ACC112 (cell line): ENCODE measurements at regions not wholly inside any gene's neighbourhood (a gene's known extent, or its start where the extent isn't known, plus 50 kb on each side); places are given as distances from the start of the nearest gene placed in this dataset.

Experiments
- H2AFZ ChIP-seq: fragments of 200-600 bp; sonication (generic); one replicate; pipeline ENCODE4 v1.6.0; 2017; ENCODE audit warnings: antibody characterized with exemption, low read length; ENCODE audit not compliant: unreplicated experiment
- H3K27ac ChIP-seq: fragments of 200-600 bp; sonication (generic); 2 replicates; pipeline ENCODE4 v1.5.1; 2014; ENCODE audit warnings: low read depth, mild to moderate bottlenecking, antibody characterized with exemption, low read length, moderate library complexity
- H3K27me3 ChIP-seq: fragments of 200-600 bp; sonication (generic); 2 replicates; pipeline ENCODE4 v1.6.1; 2014; ENCODE audit warnings: mild to moderate bottlenecking, antibody characterized with exemption, low read length, moderate library complexity, mixed read lengths; ENCODE audit not compliant: insufficient read depth
- H3K36me3 ChIP-seq: fragments of 200-600 bp; sonication (generic); 2 replicates; pipeline ENCODE4 v1.6.1; 2016; ENCODE audit warnings: mild to moderate bottlenecking, antibody characterized with exemption, low read length, moderate library complexity, mixed read lengths; ENCODE audit not compliant: insufficient read depth
- H3K4me1 ChIP-seq: fragments of 200-600 bp; sonication (generic); one replicate; pipeline ENCODE4 v1.6.1; 2016; ENCODE audit warnings: low read length, mixed read lengths; ENCODE audit not compliant: insufficient read depth, unreplicated experiment, control insufficient read depth
- H3K4me3 ChIP-seq: fragments of 200-600 bp; sonication (generic); 2 replicates; pipeline ENCODE4 v1.5.1; 2014; ENCODE audit warnings: mild to moderate bottlenecking, low read depth, low read length
- H3K79me2 ChIP-seq: fragments of 200-600 bp; sonication (generic); one replicate; pipeline ENCODE4 v1.6.0; 2016; ENCODE audit warnings: low read length; ENCODE audit not compliant: control insufficient read depth, unreplicated experiment, insufficient read depth

DNA sequence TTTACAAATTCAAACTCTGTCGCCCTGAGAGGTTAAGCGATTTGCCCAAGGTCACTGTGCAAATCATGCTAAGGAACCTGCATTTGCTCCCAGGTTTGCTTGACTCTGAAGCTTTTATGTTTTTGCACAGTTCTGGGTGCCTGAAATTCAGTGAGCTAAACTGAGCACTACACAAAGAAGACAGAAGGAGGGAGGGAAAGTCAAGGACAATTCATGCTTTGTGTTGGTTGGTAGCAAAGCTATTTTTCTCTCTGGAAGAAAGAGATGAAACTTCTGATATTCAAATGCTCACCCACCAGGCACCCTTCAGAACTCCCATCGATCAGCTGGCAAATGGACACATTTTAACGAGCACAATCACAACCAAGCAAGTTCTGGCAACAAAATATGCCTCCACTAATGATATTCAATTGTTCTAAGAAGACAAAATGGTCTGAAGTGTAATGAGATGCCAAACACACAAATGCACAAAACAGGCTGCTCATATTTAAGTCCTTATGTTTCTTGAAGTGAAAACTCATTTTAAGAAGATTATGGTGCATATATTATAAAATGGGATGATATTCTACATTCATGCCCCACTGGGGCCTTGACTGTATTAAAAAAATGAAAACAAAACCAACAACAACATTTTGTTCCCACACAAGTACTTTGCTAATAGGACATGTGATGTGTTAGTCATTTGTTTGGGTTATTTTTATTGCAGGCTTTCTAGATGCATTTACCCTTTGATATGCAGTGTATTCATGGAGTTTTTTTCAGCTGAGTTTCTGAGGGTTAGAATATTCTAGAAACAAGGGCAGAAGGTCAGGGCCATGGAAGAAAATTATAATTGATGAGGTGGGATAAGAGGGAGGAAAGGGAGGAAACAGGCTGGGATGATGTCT, 445.6 kb upstream of the CELF4 start:
- Histone ChIP-seq H3K27me3 (no peaks in the 10 kb centered on the region), H3K4me1 (no peaks in the 10 kb centered on the region)

DNA sequence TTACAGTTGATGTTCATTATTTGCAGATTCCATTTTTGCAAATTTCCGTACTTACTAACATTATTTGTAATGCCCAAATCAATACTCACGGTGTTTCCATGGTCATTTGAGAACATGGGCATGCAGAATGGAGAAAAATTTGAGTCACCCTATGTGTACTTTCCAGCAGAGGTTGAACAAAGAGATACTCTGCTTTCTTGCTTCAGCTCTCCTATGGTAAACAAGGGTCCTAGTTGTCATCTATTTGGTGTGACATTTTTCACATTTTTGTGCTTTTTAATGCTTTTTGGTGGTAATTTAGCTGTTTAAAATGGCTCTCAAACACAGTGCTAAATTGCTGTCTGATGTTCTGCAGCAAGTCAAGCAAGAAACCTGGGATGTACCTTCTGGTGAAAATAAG, 444.4 kb upstream of the CELF4 start:
- H3K36me3 ChIP-seq = no peaks in the 10 kb centered on the region
- no peak overlapping the region for H3K27ac ChIP-seq
- no peak overlapping the region for H2AFZ ChIP-seq
- no peaks in the 10 kb centered on the region for H3K4me1 ChIP-seq
- no peaks in the 10 kb centered on the region for H3K79me2 ChIP-seq
- H3K27me3 ChIP-seq = no peaks in the 10 kb centered on the region
- no peak overlapping the region for H3K4me3 ChIP-seq

More for the DNA sequence above, 445.6 kb upstream of the CELF4 start:
- no peaks in the 10 kb centered on the region for H3K36me3 ChIP-seq
- no peak overlapping the region for H3K4me3 ChIP-seq
- H3K79me2 ChIP-seq = no peaks in the 10 kb centered on the region
- no peak overlapping the region for H3K27ac ChIP-seq
- no peak overlapping the region for H2AFZ ChIP-seq

- no peaks in the 10 kb centered on the region for H3K4me1 ChIP-seq
- no peak overlapping the region for H3K27ac ChIP-seq
- no peaks in the 10 kb centered on the region for H3K36me3 ChIP-seq
- H3K79me2 ChIP-seq = no peaks in the 10 kb centered on the region
- no peak overlapping the region for H3K4me3 ChIP-seq
- H3K27me3 ChIP-seq = no peaks in the 10 kb centered on the region
- H2AFZ ChIP-seq = no peak overlapping the region
Observed at GRCh38 chr18:38009320-38009719, 443.7 kb upstream of the CELF4 start.

GRCh38 chr18:38007676-38008330, 442.2 kb upstream of the CELF4 start:
- Histone ChIP-seq H3K27me3 (no peaks in the 10 kb centered on the region), H3K79me2 (no peaks in the 10 kb centered on the region), H3K36me3 (no peaks in the 10 kb centered on the region), H3K4me1 (no peaks in the 10 kb centered on the region), H3K27ac (no peak overlapping the region), H3K4me3 (no peak overlapping the region), H2AFZ (no peak overlapping the region)

- H2AFZ ChIP-seq = no peak overlapping the region
- no peaks in the 10 kb centered on the region for H3K27me3 ChIP-seq
Observed at GRCh38 chr18:38007026-38007425, 441.4 kb upstream of the CELF4 start.

DNA sequence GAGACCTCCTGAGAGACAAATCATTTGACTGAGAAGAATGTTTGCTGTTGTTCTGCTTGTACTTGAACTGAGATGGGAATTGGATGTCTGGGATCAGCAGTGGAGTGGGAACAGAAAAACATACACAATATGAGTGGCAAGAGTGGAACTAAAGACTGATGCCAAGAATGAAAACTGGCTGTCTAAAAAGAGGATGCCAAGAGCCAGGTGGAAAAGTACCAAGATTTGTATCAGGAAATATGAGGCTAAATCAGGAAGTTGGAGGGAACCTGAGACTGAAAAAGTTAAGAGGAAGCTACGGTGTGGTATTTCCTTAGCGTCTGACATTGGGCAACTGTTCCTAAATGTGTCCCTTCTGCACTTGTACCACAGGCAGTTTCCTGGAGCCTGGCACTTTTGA, 440.9 kb upstream of the CELF4 start:
- Histone ChIP-seq H3K4me1 (no peaks in the 10 kb centered on the region), H2AFZ (no peak overlapping the region), H3K27ac (no peak overlapping the region), H3K27me3 (no peaks in the 10 kb centered on the region), H3K79me2 (no peaks in the 10 kb centered on the region), H3K36me3 (no peaks in the 10 kb centered on the region), H3K4me3 (no peak overlapping the region)

More at GRCh38 chr18:38007026-38007425, 441.4 kb upstream of the CELF4 start:
- Histone ChIP-seq H3K79me2 (no peaks in the 10 kb centered on the region), H3K36me3 (no peaks in the 10 kb centered on the region), H3K4me1 (no peaks in the 10 kb centered on the region), H3K27ac (no peak overlapping the region), H3K4me3 (no peak overlapping the region)

- H3K79me2 ChIP-seq = no peaks in the 10 kb centered on the region
- H3K4me1 ChIP-seq = no peaks in the 10 kb centered on the region
- no peaks in the 10 kb centered on the region for H3K36me3 ChIP-seq
- no peak overlapping the region for H3K27ac ChIP-seq
- no peak overlapping the region for H3K4me3 ChIP-seq
- no peak overlapping the region for H2AFZ ChIP-seq
- no peaks in the 10 kb centered on the region for H3K27me3 ChIP-seq
Observed at GRCh38 chr18:37997695-37998094, 432.1 kb upstream of the CELF4 start.

DNA sequence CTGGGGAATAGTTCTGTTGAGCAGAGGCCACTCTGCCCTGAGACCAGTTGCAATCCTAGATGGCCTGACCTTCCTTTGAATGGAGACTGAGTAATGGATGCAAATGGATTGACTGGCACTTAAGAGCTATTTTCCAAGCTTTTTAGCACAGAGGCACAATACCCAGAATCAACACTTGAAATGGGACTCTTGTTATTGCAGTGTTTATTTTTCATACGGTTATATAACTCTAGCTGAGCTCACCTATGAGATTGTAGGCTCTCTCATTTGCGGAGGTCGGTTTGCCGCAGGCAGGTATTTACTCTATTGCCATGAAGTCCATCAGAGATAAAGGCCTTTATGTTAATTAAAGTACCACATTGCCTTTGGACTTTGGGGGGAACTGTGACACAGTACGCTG, 422.3 kb upstream of the CELF4 start:
- no peaks in the 10 kb centered on the region for H3K79me2 ChIP-seq
- H3K27me3 ChIP-seq = no peaks in the 10 kb centered on the region
- no peak overlapping the region for H3K4me3 ChIP-seq
- H3K27ac ChIP-seq = no peak overlapping the region
- H3K4me1 ChIP-seq = no peaks in the 10 kb centered on the region
- no peak overlapping the region for H2AFZ ChIP-seq
- no peaks in the 10 kb centered on the region for H3K36me3 ChIP-seq

GRCh38 chr18:37986665-37987064, 421.1 kb upstream of the CELF4 start:
- Histone ChIP-seq H3K27me3 (no peaks in the 10 kb centered on the region), H3K79me2 (no peaks in the 10 kb centered on the region), H3K4me3 (no peak overlapping the region), H3K36me3 (no peaks in the 10 kb centered on the region), H3K27ac (no peak overlapping the region), H3K4me1 (no peaks in the 10 kb centered on the region), H2AFZ (no peak overlapping the region)

DNA sequence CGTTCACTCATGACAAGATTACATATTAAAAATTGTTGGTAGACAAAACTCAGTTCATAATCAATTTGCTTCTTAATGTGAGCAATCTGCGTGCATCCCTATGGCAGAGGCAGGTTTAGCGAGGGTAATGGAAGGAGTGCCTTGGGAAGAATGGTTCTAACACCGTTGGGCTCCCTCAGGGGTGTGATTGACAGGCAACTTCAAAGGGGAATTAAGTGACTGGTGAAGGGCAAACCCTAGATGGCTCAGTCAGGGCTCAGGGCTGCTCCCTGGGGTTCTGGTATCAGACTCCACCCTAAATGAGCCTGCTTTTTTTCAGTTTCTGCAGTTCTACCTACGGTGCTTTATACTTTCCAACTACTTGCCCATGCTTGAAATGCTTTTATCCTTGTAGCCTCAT, 419.5 kb upstream of the CELF4 start:
- Histone ChIP-seq H3K4me1 (no peaks in the 10 kb centered on the region), H3K79me2 (no peaks in the 10 kb centered on the region), H3K27me3 (no peaks in the 10 kb centered on the region), H2AFZ (no peak overlapping the region), H3K36me3 (no peaks in the 10 kb centered on the region), H3K4me3 (no peak overlapping the region), H3K27ac (no peak overlapping the region)

GRCh38 chr18:37980556-37980955, 415.0 kb upstream of the CELF4 start:
- H3K36me3 ChIP-seq = no peaks in the 10 kb centered on the region
- no peak overlapping the region for H3K27ac ChIP-seq
- no peaks in the 10 kb centered on the region for H3K27me3 ChIP-seq
- H3K79me2 ChIP-seq = no peaks in the 10 kb centered on the region
- H2AFZ ChIP-seq = no peak overlapping the region
- H3K4me3 ChIP-seq = no peak overlapping the region
- no peaks in the 10 kb centered on the region for H3K4me1 ChIP-seq
